GM21723 (cell line): ENCODE measurements at regions not wholly inside any gene's neighbourhood (a gene's known extent, or its start where the extent isn't known, plus 50 kb on each side); places are given as distances from the start of the nearest gene placed in this dataset.
"Not testable (repeated sequence)": the region's sequence is repeated elsewhere in the genome, so short reads cannot be mapped to it uniquely, and the experiment has no call there.

Experiments
- ATAC-seq: cut with Tn5 transposase; IDR thresholded peaks from one replicate; pipeline ENCODE4 v1.9.1; 2021; ENCODE audit warnings: mild to moderate bottlenecking, moderate library complexity; ENCODE audit not compliant: unreplicated experiment

DNA sequence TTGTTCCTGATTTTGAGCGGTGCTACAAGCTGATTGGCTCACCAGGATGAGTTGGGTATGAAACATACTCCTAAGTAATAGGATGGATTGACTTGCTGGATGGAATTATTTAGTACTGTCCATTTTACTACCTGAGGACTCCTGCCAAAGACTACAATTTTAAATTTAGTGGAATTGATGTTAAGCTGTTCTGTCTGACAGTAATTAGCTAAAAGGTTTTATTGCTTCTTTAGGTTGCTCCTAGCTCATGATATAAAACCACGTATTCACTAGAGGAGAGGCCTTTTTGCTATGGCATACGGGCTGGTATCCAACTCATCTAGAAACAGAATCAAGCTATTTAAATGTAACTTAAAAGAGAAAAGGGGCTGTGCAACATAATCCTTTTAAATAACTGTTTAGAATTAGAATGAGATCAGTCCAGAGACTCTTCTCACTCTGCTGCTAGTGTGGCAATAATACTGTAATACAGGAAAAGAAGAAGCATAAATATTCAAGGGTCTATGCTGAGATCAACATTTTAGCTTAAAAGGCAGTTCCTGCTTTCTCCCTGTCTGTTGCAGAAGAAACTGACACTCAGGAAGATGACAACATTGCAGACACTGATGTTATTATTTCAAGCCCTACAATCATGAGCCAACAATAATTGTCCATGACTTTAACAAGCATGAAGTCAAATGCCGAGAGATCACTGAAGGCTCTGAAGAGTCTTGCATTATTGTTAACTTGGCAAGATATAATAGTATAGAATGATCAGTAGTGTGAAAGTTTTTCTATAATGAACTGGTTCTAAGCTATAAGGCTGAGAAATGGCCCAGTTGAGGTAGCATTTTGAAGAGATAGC, 258.7 kb upstream of the ADGRL4 start:
- no peak for ATAC-seq

GRCh38 chr1:79264285-79264684, 257.8 kb upstream of the ADGRL4 start:
- no peak for ATAC-seq

GRCh38 chr1:79262745-79263258, 256.3 kb upstream of the ADGRL4 start:
- ATAC-seq = no peak

DNA sequence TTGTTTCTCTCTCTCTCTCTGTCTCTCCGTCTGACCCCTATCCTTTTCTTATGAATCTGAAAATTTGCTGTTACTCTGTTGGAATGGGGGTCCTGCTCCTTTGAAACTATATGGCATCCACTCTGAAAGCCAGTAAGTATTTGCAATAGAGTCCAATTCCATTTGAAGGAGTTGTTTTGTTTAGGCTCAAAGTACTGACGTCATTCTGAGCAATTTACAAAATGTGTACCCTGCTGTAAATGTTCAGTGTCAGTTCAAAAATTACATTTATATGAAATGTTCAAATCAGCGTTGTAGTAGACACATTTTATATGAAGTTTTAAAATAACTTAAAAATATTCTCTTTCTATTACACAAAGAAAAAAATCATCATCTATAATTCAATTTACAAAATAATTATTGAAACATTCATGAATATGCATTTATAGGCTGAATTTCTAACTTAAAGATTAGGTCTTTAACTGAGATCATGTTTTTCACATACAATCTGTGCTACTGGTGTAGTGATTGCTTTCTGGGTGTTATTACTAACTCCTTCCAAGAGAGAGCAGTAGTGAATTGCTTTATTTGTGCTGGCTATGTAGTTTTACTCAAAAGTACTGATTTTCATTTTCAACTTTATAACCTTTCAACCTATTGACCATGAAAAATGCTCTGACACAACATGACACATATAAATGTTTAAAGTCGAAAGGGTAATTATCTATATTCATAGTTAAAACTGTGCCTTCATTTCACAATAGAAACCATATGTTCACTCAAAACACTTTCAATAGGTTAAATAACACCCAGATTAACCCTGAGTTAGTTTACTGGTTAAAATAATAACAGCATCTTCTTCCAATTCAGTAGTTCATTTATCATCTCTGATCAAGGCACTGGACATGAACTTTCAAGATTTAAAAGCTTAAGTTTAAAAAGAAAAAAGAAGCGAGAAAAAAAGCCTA, 253.1 kb upstream of the ADGRL4 start:
- ATAC-seq = peak; percentile 86

GRCh38 chr1:79255421-79255820, 248.9 kb upstream of the ADGRL4 start:
- ATAC-seq = no peak

DNA sequence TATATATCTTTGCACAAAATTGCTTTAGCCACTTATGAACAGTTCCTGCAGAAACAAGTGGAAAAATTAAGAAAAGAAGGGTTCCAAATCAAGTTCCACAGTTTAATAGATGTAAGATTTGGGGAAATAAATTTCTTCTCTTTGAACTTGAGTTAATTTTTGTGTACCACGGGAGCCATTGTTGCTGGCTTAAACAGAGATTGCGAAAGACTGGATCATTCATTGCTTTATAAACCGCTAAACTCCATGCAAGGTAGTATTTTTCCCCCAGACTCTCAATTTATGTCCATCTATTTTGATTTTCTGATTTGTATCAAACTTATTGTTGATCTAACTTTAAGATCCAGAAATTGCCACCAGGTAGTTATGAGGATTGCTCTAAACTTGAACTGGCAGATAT, 246.1 kb upstream of the ADGRL4 start:
- no peak for ATAC-seq

DNA sequence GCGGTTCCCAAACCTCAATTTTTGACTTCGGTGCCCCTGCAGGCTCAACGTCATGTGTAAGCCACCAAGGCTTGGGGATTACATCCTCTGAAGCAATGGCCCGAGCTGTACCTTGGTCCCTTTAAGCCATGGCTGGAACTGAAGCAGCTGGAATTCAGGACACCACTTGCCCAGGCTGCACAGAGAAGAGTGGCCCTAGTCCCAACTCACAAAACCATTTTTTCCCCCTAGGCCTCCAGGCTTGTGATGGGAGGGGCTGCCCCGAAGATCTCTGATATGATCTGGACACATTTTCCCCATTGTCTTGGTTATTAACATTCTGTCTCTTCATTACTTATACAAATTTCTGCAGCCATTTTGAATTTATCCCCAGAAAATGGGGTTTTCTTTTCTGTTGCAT, 233.3 kb upstream of the ADGRL4 start:
- ATAC-seq = no peak

DNA sequence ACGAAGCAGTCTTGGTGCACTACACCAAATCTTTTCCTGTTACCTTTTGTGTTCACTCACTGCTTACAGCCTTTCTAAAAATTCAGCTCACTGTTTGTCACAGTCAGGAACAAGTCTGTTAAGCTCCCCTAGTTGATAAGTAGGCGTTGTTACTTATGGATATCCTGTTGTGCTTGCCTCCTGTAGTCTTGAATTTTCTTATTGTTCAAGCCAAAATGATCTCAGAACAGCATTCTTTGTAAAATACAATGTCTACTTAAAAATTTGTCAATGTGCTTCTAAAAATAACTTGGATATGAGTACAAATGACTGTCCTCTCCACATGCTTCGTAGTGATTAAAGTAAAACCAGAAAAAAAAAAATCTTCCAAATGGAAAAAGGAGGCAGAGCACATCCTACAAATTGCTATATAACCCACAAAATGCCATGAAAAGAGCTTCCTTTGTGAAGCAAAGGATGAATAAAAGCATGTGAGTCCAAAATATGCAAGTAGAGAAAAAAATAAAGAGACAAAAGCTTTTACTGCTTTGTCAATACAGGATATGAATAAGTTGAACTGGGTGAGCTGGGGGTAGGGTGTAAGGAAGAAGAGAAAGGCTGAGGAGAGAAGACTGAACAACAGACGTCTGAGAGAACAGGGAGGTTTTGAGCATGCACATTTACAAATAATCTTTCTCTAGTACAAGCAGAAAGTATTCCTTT, 228.9 kb upstream of the ADGRL4 start:
- ATAC-seq = no peak

DNA sequence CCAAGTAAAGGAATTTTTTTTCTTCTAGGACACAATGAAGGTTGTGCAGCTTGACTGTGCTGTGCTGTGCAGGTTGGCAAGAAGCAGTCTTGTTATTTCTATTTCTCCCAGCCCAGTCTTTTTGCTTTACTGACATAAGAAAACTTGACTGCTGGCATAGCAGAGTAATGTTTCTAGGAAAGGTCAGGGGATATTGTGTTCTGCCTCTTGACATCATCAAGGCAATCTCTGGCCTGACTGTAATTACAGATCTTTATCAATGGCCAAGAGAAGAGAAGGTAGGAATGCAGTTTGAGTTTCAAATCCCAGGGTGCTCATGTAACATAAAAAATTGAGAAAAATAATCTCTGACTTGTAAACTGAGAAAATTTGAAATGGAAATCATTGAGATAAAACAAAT, 226.3 kb upstream of the ADGRL4 start:
- no peak for ATAC-seq

- not testable (repeated sequence) for ATAC-seq
Observed at GRCh38 chr1:79230751-79231150, 224.2 kb upstream of the ADGRL4 start.

GRCh38 chr1:79226963-79227362, 220.4 kb upstream of the ADGRL4 start:
- ATAC-seq = no peak

DNA sequence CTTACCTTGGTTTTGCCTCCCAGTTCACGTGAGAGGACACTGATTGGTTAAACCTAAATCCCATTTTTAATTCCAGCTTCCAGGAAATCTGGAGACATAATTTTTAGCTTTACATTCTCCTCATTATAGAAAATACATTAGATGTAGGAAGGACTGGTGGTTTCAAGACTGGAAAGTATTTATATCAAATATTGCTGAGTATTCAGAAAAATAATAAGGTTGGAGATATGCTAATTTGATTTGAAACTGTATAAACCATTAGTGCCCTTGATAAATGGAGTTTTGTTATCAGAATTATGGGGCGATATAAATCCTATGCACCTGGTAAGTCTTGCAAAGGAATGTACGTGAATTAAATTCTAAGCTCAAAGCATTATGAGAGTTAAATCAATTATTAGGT, 218.0 kb upstream of the ADGRL4 start:
- no peak for ATAC-seq

DNA sequence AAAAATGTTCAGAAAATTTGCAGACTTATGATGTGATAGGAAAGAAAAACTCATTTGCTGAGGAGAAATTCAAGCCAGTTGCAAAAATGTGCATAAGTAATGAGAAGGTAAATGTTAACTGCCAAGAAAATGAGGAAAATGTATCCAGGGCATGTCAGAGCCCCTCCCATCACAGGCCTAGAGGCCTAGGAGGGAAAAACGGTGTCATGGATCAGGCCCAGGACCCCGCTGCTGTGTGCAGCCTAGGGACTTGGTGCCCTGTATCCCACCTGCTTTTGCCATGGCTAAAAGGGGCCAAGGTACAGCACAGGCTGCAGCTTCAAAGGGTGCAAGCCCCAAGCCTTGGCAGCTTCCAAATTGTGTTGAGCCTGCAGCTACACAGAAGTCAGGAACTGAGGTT, 214.0 kb upstream of the ADGRL4 start:
- ATAC-seq = no peak

- no peak for ATAC-seq
Observed at GRCh38 chr1:79215311-79215710, 208.8 kb upstream of the ADGRL4 start.

- ATAC-seq = no peak
Observed at GRCh38 chr1:79207786-79208185, 201.3 kb upstream of the ADGRL4 start.

DNA sequence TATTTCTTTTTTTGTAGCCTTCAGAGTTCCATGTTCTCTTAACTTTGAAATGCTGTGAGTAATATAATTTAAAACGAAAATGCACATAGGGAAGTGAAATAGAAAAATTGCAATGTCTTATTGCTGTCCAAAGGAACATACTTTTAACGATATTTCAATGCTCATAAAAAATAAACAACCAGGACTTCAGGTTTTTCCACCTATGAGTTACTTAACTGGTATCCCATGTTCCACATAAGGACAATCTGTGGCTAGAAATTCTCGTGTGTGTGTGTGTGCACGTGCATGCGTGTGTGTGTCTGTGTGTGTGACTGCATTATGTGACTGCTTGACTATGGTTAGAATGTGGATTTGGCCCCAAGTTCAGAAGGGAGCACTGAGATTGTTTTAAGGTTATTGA, 200.8 kb upstream of the ADGRL4 start:
- ATAC-seq = no peak

DNA sequence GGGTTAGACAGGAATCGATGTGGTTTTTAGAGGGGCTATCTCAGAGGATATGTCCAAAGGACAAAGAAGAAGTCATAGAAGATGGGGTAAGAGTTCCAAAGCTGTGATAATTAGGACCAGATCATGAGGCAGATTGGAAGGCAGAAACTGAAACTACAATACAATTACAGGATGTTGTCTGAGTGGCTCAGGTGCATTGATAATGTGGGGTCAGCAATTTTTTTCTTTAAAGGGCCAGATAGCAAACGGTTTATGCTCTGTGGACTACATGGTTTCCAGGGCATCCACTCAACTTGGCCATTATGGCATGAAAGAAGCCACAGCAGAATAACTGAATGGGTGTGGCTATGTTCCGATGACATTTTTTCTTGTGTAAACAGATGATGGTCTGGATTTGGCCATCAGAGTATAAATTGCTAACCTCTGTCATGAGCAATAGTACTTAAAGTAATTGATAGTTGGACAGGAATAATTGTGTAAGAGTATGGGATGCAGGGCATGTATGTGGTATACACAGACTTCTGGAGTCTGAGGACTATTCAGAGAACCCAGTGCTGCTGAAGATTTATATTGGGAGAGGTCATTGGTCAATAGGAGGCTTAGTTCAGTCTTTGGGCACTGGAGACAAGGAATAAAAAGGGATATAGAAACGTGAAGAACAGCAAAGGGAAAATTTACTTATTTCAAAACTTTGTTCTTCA, 198.4 kb upstream of the ADGRL4 start:
- ATAC-seq = no peak

- no peak for ATAC-seq
Observed at GRCh38 chr1:79198832-79199231, 192.3 kb upstream of the ADGRL4 start.

DNA sequence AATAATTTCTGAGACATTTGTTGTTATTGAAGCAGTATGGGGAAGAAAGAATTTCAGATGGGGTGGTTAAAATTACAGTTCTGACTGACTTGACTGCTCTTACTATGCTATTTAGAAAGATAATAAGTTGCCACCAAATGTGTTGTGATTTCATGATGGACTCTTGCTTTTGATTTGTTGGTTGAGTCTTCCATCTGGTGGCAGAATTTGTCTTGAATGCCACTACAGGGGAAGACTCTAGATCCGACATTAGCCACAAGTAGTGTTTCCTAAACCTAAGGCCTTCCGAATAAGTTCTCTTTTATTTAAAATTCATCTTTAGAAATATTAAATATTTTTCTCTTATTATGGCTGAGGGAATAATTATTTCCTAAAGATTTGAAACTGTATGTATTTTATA, 190.9 kb upstream of the ADGRL4 start:
- ATAC-seq = no peak

GRCh38 chr1:79196211-79196610, 189.7 kb upstream of the ADGRL4 start:
- no peak for ATAC-seq
